ENCODE measurements at regions not wholly inside any gene's neighbourhood (a gene's known extent, or its start where the extent isn't known, plus 50 kb on each side); places are given as distances from the start of the nearest gene placed in this dataset.

DNA sequence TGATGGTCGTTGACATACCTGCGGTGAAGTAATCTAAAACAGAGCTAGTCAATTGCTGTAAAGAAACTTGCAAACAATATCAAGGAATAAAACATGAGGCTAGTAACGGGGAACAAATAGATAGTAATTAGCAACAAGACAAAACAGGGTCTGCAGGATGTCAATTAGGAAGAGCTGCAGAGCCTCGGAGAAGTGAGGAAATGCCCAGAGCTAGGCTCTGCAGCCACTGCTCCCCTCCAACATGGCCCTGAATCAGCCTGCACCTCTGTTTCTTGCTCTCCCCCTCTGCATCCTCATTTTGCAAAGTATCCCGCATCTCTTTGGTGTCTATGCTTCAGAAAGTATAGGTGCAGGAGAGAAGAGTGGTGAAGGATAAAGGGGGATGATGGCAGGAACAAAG, 507.4 kb upstream of the FAT3 start:
- TF ChIP-seq, protein P1, sequence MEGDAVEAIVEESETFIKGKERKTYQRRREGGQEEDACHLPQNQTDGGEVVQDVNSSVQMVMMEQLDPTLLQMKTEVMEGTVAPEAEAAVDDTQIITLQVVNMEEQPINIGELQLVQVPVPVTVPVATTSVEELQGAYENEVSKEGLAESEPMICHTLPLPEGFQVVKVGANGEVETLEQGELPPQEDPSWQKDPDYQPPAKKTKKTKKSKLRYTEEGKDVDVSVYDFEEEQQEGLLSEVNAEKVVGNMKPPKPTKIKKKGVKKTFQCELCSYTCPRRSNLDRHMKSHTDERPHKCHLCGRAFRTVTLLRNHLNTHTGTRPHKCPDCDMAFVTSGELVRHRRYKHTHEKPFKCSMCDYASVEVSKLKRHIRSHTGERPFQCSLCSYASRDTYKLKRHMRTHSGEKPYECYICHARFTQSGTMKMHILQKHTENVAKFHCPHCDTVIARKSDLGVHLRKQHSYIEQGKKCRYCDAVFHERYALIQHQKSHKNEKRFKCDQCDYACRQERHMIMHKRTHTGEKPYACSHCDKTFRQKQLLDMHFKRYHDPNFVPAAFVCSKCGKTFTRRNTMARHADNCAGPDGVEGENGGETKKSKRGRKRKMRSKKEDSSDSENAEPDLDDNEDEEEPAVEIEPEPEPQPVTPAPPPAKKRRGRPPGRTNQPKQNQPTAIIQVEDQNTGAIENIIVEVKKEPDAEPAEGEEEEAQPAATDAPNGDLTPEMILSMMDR (IDR thresholded peaks at IDR 0.05) = no peak
- TF ChIP-seq EZH2 (IDR thresholded peaks at IDR 0.05; ENCODE audit: borderline replicate concordance, insufficient read depth, low read depth, low read length, poor library complexity, severe bottlenecking) = no peak
